NB4 (cell line): ENCODE measurements at regions not wholly inside any gene's neighbourhood (a gene's known extent, or its start where the extent isn't known, plus 50 kb on each side); places are given as distances from the start of the nearest gene placed in this dataset.

Experiments used
- CTCF ChIP-seq: IDR thresholded peaks from one replicate; pipeline ENCODE4 v1.5.1; 2012; ENCODE audit warnings: low read depth, low read length
- MAX ChIP-seq: IDR thresholded peaks from 2 replicates; pipeline ENCODE4 v1.6.1; 2011; ENCODE audit warnings: low read depth, low read length
- MYC ChIP-seq: IDR thresholded peaks from 2 replicates; pipeline ENCODE4 v1.6.1; 2011; ENCODE audit warnings: low read depth, low read length
- POLR2A ChIP-seq: IDR thresholded peaks from 2 replicates; pipeline ENCODE4 v1.6.1; 2011; ENCODE audit warnings: mild to moderate bottlenecking; ENCODE audit not compliant: insufficient read length; ENCODE audit errors: extremely low read depth

- TF ChIP-seq CTCF (no peak), POLR2A (no peak), MAX (no peak), MYC (no peak)
Observed at GRCh38 chrX:69107231-69107739, 58.0 kb downstream of the PJA1 start.
